HG03378 (cell line): ENCODE measurements at regions not wholly inside any gene's neighbourhood (a gene's known extent, or its start where the extent isn't known, plus 50 kb on each side); places are given as distances from the start of the nearest gene placed in this dataset.
"Not testable (repeated sequence)": the region's sequence is repeated elsewhere in the genome, so short reads cannot be mapped to it uniquely, and the experiment has no call there.

Source experiments
- ATAC-seq: cut with Tn5 transposase; IDR thresholded peaks from one replicate; pipeline ENCODE4 v1.9.1; 2021; ENCODE audit warnings: mild to moderate bottlenecking, moderate library complexity; ENCODE audit not compliant: unreplicated experiment

GRCh38 chr6:92952111-92952510 lies 467.2 kb downstream of the EPHA7 start:
- ATAC-seq = not testable (repeated sequence)

- ATAC-seq = no peak
Measured at GRCh38 chr6:92945799-92946198, 473.6 kb downstream of the EPHA7 start.

- ATAC-seq = no peak
Measured at GRCh38 chr6:92944132-92944531, 475.2 kb downstream of the EPHA7 start.

- no peak for ATAC-seq
Measured at GRCh38 chr6:92942549-92942948, 476.8 kb downstream of the EPHA7 start.

GRCh38 chr6:92934625-92935024 lies 484.7 kb downstream of the EPHA7 start:
- no peak for ATAC-seq

- ATAC-seq = no peak
Measured at GRCh38 chr6:92930171-92930570, 489.2 kb downstream of the EPHA7 start.

- ATAC-seq = no peak
Measured at GRCh38 chr6:92922216-92922806, 497.0 kb downstream of the EPHA7 start.

GRCh38 chr6:92915466-92915865 lies 503.9 kb downstream of the EPHA7 start:
- ATAC-seq = no peak

GRCh38 chr6:92911301-92911700 lies 508.1 kb downstream of the EPHA7 start:
- ATAC-seq = no peak

- no peak for ATAC-seq
Measured at GRCh38 chr6:92910646-92911045, 508.7 kb downstream of the EPHA7 start.

- no peak for ATAC-seq
Measured at GRCh38 chr6:92906385-92906784, 513.0 kb downstream of the EPHA7 start.

GRCh38 chr6:92893741-92894140 lies 525.6 kb downstream of the EPHA7 start:
- no peak for ATAC-seq

- no peak for ATAC-seq
Measured at GRCh38 chr6:92892626-92893170, 526.7 kb downstream of the EPHA7 start.

- no peak for ATAC-seq
Measured at GRCh38 chr6:92888316-92888715, 531.0 kb downstream of the EPHA7 start.

- ATAC-seq = no peak
Measured at GRCh38 chr6:92887871-92888270, 531.5 kb downstream of the EPHA7 start.

- no peak for ATAC-seq
Measured at GRCh38 chr6:92879526-92879925, 539.8 kb downstream of the EPHA7 start.

- ATAC-seq = no peak
Measured at GRCh38 chr6:92864966-92865555, 554.3 kb downstream of the EPHA7 start.

GRCh38 chr6:92849636-92850035 lies 569.7 kb downstream of the EPHA7 start:
- no peak for ATAC-seq

- no peak for ATAC-seq
Measured at GRCh38 chr6:92848901-92849300, 570.5 kb downstream of the EPHA7 start.

GRCh38 chr6:92848459-92848858 lies 570.9 kb downstream of the EPHA7 start:
- ATAC-seq = no peak

- no peak for ATAC-seq
Measured at GRCh38 chr6:92847988-92848387, 571.4 kb downstream of the EPHA7 start.

- no peak for ATAC-seq
Measured at GRCh38 chr6:92840246-92840930, 579.0 kb downstream of the EPHA7 start.
